Astrocyte (in vitro differentiated cells and primary cell): ENCODE measurements at regions not wholly inside any gene's neighbourhood (a gene's known extent, or its start where the extent isn't known, plus 50 kb on each side); places are given as distances from the start of the nearest gene placed in this dataset.

Experiments used
- DNase-seq: peaks from one replicate; pipeline ENCODE4 v3.0.0-alpha.2; 2010; ENCODE audit warnings: low read depth
- FAIRE-seq: peaks from 2 replicates; lab custom pipeline; 2011; peaks lifted over from hg19 to GRCh38; lab: Jason Lieb, UNC
- H2AFZ ChIP-seq: 2 replicates; pipeline ENCODE4 v1.6.0; 2012; ENCODE audit warnings: low read depth, low read length, inconsistent platforms
- H3K27ac ChIP-seq: 2 replicates; pipeline ENCODE4 v1.5.1; 2011; ENCODE audit warnings: low read depth, low read length, inconsistent platforms
- H3K27me3 ChIP-seq: 2 replicates; pipeline ENCODE4 v1.6.0; 2011; ENCODE audit warnings: low read length, inconsistent platforms; ENCODE audit not compliant: insufficient read depth
- H3K36me3 ChIP-seq: 2 replicates; pipeline ENCODE4 v1.5.1; 2011; ENCODE audit warnings: low read length, inconsistent platforms; ENCODE audit not compliant: insufficient read depth
- H3K4me1 ChIP-seq: 2 replicates; pipeline ENCODE4 v1.5.1; 2011; ENCODE audit warnings: low read length, inconsistent platforms; ENCODE audit not compliant: insufficient read depth
- H3K4me2 ChIP-seq: 2 replicates; pipeline ENCODE4 v1.6.0; 2012; ENCODE audit warnings: low read length, inconsistent platforms
- H3K4me3 ChIP-seq: 2 replicates; pipeline ENCODE4 v1.5.1; 2011; ENCODE audit warnings: low read depth, mild to moderate bottlenecking, low read length, inconsistent platforms; ENCODE audit not compliant: insufficient read depth
- H3K79me2 ChIP-seq: 2 replicates; pipeline ENCODE4 v1.6.0; 2012; ENCODE audit warnings: mild to moderate bottlenecking, low read length, inconsistent platforms; ENCODE audit not compliant: insufficient read depth
- H3K9ac ChIP-seq: 2 replicates; pipeline ENCODE4 v1.6.0; 2012; ENCODE audit warnings: mild to moderate bottlenecking, low read length, inconsistent platforms
- H3K9me3 ChIP-seq: 2 replicates; pipeline ENCODE4 v1.5.1; 2012; ENCODE audit warnings: low read depth, mild to moderate bottlenecking, low read length, inconsistent platforms; ENCODE audit not compliant: insufficient read depth
- H4K20me1 ChIP-seq: 2 replicates; pipeline ENCODE4 v1.6.0; 2012; ENCODE audit warnings: low read length, inconsistent platforms; ENCODE audit not compliant: insufficient read depth
- H3K27ac Mint-ChIP-seq: one replicate; pipeline ENCODE4 v1.8.0; 2021; ENCODE audit warnings: mild to moderate bottlenecking, mixed read lengths; ENCODE audit not compliant: unreplicated experiment
- H3K27me3 Mint-ChIP-seq: one replicate; pipeline ENCODE4 v1.8.0; 2021; ENCODE audit warnings: low read depth, mixed read lengths; ENCODE audit not compliant: unreplicated experiment
- H3K36me3 Mint-ChIP-seq: one replicate; pipeline ENCODE4 v1.8.0; 2021; ENCODE audit warnings: low read depth, mixed read lengths; ENCODE audit not compliant: unreplicated experiment
- H3K4me1 Mint-ChIP-seq: one replicate; pipeline ENCODE4 v1.8.0; 2021; ENCODE audit warnings: low read depth, mixed read lengths; ENCODE audit not compliant: unreplicated experiment
- H3K4me3 Mint-ChIP-seq: one replicate; pipeline ENCODE4 v1.8.0; 2021; ENCODE audit warnings: mild to moderate bottlenecking, moderate library complexity, mixed read lengths; ENCODE audit not compliant: unreplicated experiment
- H3K9me3 Mint-ChIP-seq: one replicate; pipeline ENCODE4 v1.8.0; 2021; ENCODE audit warnings: mild to moderate bottlenecking, mixed read lengths; ENCODE audit not compliant: unreplicated experiment
- CTCF ChIP-seq: IDR thresholded peaks from 2 replicates; pipeline ENCODE4 v1.5.1; 2011; ENCODE audit warnings: low read depth, mild to moderate bottlenecking, inconsistent platforms, low read length, moderate library complexity; ENCODE audit not compliant: insufficient read depth
- EZH2 ChIP-seq: IDR thresholded peaks from 2 replicates; pipeline ENCODE4 v1.6.1; 2012; ENCODE audit warnings: mild to moderate bottlenecking, low read length, inconsistent platforms; ENCODE audit not compliant: insufficient read depth

DNA sequence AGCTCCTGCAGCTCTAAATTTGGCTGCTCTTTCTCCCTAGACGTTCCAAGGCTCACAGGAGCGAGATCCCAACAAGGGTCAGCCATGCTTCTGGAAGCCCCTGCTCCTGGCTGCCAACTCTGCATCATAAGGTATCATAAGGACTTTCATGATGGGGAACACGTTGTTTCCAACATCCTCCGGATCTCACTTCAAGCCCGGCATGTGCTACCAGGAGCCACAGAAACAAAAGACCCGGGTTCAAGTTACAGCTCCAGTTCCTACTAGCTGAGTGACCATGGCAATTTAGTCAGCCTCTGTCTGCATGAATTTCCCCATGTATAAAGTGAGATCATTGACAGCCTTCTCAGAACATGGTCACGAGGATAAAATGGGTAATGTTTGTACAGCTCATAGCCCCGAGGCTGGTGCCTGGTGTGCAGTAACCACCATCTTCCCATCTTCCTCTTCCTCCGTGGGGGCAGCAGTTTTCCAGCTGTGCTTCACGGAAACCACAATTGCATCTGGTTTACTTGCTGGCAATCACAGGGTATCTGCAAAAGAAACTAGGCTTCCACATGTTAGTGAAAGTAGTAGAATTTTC, 209.0 kb upstream of the ECI2 start:
- H2AFZ ChIP-seq: no peak overlapping the region
- peaks cover 6% of the 10 kb centered on the region for H3K27me3 Mint-ChIP-seq
- H3K27ac Mint-ChIP-seq: no peak overlapping the region
- no peaks in the 10 kb centered on the region for H4K20me1 ChIP-seq
- peaks cover 14% of the 10 kb centered on the region for H3K4me1 Mint-ChIP-seq
- H3K4me3 ChIP-seq: no peak overlapping the region
- H3K9ac ChIP-seq: no peak overlapping the region
- H3K79me2 ChIP-seq: no peaks in the 10 kb centered on the region
- H3K4me1 ChIP-seq: peaks cover 14% of the 10 kb centered on the region
- no peaks in the 10 kb centered on the region for H3K27me3 ChIP-seq
- no peak overlapping the region for H3K4me2 ChIP-seq
- FAIRE-seq: no peak
- TF ChIP-seq EZH2: no peak
- TF ChIP-seq CTCF: no peak
- no peaks in the 10 kb centered on the region for H3K9me3 ChIP-seq
- peaks cover 4% of the 10 kb centered on the region for H3K9me3 Mint-ChIP-seq
- no peak overlapping the region for H3K27ac ChIP-seq
- H3K36me3 ChIP-seq: no peaks in the 10 kb centered on the region
- DNase-seq: no peak
- no peaks in the 10 kb centered on the region for H3K36me3 Mint-ChIP-seq
- H3K4me3 Mint-ChIP-seq: no peak overlapping the region

- no peaks in the 10 kb centered on the region for H3K27me3 ChIP-seq
- H3K9me3 ChIP-seq: no peaks in the 10 kb centered on the region
- H3K9ac ChIP-seq: no peak overlapping the region
- peaks cover 8% of the 10 kb centered on the region for H3K4me1 Mint-ChIP-seq
- DNase-seq (no peak), FAIRE-seq (no peak)
- H3K4me3 Mint-ChIP-seq: no peak overlapping the region
- peaks cover 12% of the 10 kb centered on the region for H3K4me1 ChIP-seq
- H2AFZ ChIP-seq: no peak overlapping the region
- H3K4me3 ChIP-seq: no peak overlapping the region
- peaks cover 6% of the 10 kb centered on the region for H3K27me3 Mint-ChIP-seq
- no peak overlapping the region for H3K27ac Mint-ChIP-seq
- H3K36me3 ChIP-seq: no peaks in the 10 kb centered on the region
- H3K79me2 ChIP-seq: no peaks in the 10 kb centered on the region
- no peak for TF ChIP-seq EZH2
- H3K36me3 Mint-ChIP-seq: no peaks in the 10 kb centered on the region
- H3K27ac ChIP-seq: no peak overlapping the region
- peaks cover 7% of the 10 kb centered on the region for H3K9me3 Mint-ChIP-seq
- no peak overlapping the region for H3K4me2 ChIP-seq
- no peaks in the 10 kb centered on the region for H4K20me1 ChIP-seq
Measured at GRCh38 chr6:4342407-4343137, 207.2 kb upstream of the ECI2 start.

DNA sequence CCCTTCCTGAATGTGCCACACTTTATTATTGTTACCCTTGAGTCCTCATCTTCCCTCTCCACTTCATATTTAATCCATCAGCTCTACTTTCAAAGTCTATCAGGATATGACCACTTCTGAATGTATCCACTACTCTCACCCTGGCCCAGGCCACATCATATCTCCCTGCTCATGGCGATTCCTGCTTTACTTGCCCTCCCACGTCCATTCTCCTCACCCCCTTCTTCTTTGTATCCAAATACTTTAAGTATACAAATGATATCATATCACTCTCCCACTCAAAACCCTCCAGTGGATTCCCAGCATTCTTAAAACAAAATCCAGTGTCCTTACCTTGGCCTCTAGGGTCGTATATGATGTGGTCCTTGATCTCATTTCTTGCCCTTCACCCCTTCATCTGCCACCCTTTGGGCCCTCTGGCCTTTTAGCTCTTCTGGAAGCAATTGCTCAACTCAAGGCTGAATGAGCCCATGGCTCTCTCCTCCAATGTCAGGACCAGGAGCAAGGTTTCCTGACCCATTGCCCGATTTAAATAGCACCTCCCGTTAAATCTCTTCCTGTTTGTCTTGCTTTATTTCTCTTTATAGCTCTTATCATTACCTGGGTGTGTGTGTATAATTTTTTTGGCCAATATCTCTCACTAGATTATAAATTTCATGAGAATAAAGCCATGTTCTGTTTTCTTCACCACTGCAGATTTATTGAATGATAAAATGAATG, 205.9 kb upstream of the ECI2 start:
- no peak overlapping the region for H3K27ac ChIP-seq
- no peak for DNase-seq
- H3K36me3 Mint-ChIP-seq: no peaks in the 10 kb centered on the region
- no peak for TF ChIP-seq EZH2
- TF ChIP-seq CTCF: no peak
- H3K4me3 Mint-ChIP-seq: no peak overlapping the region
- H3K27me3 Mint-ChIP-seq: peaks cover 6% of the 10 kb centered on the region
- no peak overlapping the region for H3K9ac ChIP-seq
- peaks cover 4% of the 10 kb centered on the region for H3K4me1 ChIP-seq
- H2AFZ ChIP-seq: no peak overlapping the region
- no peak for FAIRE-seq
- H4K20me1 ChIP-seq: no peaks in the 10 kb centered on the region
- no peaks in the 10 kb centered on the region for H3K4me1 Mint-ChIP-seq
- H3K27me3 ChIP-seq: no peaks in the 10 kb centered on the region
- no peak overlapping the region for H3K4me3 ChIP-seq
- H3K79me2 ChIP-seq: no peaks in the 10 kb centered on the region
- no peak overlapping the region for H3K27ac Mint-ChIP-seq
- no peak overlapping the region for H3K4me2 ChIP-seq
- H3K9me3 ChIP-seq: no peaks in the 10 kb centered on the region
- no peaks in the 10 kb centered on the region for H3K36me3 ChIP-seq
- peaks cover 7% of the 10 kb centered on the region for H3K9me3 Mint-ChIP-seq
